Skeletal muscle satellite cell (primary cell): ENCODE measurements at regions not wholly inside any gene's neighbourhood (a gene's known extent, or its start where the extent isn't known, plus 50 kb on each side); places are given as distances from the start of the nearest gene placed in this dataset.

Experiments
- H3K27me3 ChIP-seq: 2 replicates; pipeline ENCODE4 v1.7.0; 2013; ENCODE audit warnings: low read length; ENCODE audit not compliant: control insufficient read depth, insufficient read depth
- H3K36me3 ChIP-seq: 2 replicates; pipeline ENCODE4 v1.7.0; 2013; ENCODE audit warnings: mild to moderate bottlenecking, control low read depth, low read length; ENCODE audit not compliant: insufficient read depth
- H3K4me1 ChIP-seq: 2 replicates; pipeline ENCODE4 v1.7.0; 2013; ENCODE audit warnings: low read length; ENCODE audit not compliant: control insufficient read depth, insufficient read depth
- H3K4me2 ChIP-seq: 2 replicates; pipeline ENCODE4 v1.7.0; 2013; ENCODE audit warnings: mild to moderate bottlenecking, low read length
- H3K4me3 ChIP-seq: 2 replicates; pipeline ENCODE4 v1.7.0; 2013; ENCODE audit warnings: low read length
- H3K9ac ChIP-seq: 2 replicates; pipeline ENCODE4 v1.7.0; 2013; ENCODE audit warnings: mild to moderate bottlenecking, low read depth, low read length, moderate library complexity
- H3K9me3 ChIP-seq: replicated peaks from 2 replicates; pipeline ENCODE4 v1.7.0; 2013; ENCODE audit warnings: mild to moderate bottlenecking, control low read depth, low read length

DNA sequence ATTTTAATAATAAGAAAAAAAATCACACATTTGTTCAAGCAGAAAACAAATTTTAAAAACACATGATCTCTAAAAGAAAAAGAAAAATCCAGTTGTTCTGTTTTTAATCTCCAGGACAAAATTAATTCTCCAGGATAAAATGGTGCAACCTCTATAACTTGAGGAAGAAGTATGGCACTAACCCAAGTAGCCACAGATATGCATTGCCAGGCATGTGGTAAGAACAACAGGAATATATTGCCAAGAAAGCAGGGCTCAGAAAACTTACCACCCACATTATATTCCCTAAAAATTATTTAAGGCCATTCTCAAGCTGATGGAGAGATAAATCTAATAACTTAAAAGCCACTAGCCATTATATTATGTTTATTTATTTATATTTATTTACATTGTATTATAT lies 295.7 kb upstream of the TMCO5A start:
- H3K9ac ChIP-seq = no peak overlapping the region
- no peaks in the 10 kb centered on the region for H3K9me3 ChIP-seq
- H3K4me3 ChIP-seq = no peak overlapping the region
- no peaks in the 10 kb centered on the region for H3K36me3 ChIP-seq
- H3K4me2 ChIP-seq = no peak overlapping the region
- H3K4me1 ChIP-seq = no peaks in the 10 kb centered on the region
- peaks cover 6% of the 10 kb centered on the region for H3K27me3 ChIP-seq

DNA sequence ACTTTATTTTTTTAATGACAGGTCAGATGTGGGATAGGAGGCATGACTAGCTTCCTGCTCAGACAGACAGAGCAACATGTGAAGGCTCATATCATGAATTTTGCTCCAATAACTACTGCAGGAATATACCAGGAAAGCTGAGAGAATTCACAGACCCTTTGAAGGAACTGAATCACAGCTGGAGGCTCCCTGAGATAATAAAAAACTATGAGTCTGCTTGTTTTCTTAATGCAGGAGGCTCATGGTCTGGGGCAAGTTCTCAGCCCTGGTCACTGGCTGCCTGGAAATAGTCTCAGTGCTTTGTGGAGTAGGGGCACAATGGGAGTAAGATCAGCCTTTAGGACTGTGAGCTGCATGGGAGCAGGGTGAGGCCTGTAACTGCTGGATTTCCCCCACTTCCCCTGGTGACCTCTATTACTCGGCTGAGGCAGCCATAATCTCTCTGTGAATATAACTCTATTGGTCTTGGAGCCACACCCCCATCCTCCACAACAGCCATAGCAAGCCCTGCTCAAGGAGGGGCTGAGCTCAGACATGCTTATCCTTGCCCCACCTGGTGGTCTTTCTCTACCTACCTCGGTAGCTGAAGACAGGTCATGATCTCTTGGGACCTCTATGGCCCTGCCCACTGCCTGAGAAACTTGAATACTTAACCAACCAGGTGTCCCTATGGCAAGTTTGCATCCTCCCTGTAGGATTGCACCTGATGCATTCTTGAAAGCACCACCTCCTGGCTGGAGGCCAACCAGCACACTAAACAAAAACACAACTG lies 281.6 kb upstream of the TMCO5A start:
- no peaks in the 10 kb centered on the region for H3K9me3 ChIP-seq
- no peaks in the 10 kb centered on the region for H3K4me1 ChIP-seq
- no peaks in the 10 kb centered on the region for H3K36me3 ChIP-seq
- H3K4me2 ChIP-seq = no peak overlapping the region
- H3K9ac ChIP-seq = no peak overlapping the region
- no peak overlapping the region for H3K4me3 ChIP-seq
- H3K27me3 ChIP-seq = no peaks in the 10 kb centered on the region

DNA sequence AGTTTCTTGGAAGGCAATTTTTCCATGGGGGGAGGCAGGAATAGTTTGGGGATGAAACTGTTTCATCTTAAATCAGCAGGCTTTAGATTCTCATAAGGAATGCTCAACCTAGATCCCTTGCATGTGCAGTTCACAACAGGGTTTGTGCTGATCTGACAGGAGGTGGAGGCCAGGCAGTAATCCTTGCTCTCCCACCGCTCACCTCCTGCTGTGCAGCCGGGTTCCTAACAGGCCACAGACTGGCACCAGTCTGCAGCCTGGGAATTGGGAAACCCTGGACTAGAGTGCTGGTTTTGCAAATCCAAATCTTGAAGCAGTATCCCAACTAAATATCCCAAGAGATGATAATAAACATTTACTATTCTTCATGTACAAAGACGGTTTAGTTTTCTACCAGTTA lies 256.3 kb upstream of the TMCO5A start:
- no peaks in the 10 kb centered on the region for H3K36me3 ChIP-seq
- H3K4me2 ChIP-seq = no peak overlapping the region
- no peak overlapping the region for H3K4me3 ChIP-seq
- H3K27me3 ChIP-seq = no peaks in the 10 kb centered on the region
- no peaks in the 10 kb centered on the region for H3K4me1 ChIP-seq
- no peaks in the 10 kb centered on the region for H3K9me3 ChIP-seq
- no peak overlapping the region for H3K9ac ChIP-seq

DNA sequence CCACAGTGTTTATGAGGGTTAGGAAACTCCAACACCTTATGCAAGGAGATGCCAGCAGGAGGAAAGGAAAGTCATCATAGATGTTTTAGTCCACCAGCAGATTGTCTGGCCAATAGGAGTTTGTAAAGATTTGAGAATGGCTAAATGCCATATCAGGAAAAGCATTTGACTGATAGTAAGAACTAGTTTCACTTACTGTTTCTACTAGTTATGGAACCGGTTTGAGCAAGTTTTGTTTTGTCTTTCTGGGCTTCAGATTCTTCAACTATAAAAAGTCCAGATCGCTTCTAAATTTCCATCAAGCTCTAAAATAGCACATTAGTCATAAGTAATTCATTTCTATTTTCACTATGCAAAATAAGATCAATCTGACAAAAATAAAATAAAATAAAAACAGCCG lies 254.8 kb upstream of the TMCO5A start:
- H3K4me3 ChIP-seq = no peak overlapping the region
- no peaks in the 10 kb centered on the region for H3K4me1 ChIP-seq
- H3K36me3 ChIP-seq = no peaks in the 10 kb centered on the region
- no peaks in the 10 kb centered on the region for H3K27me3 ChIP-seq
- H3K9ac ChIP-seq = no peak overlapping the region
- no peaks in the 10 kb centered on the region for H3K9me3 ChIP-seq
- no peak overlapping the region for H3K4me2 ChIP-seq

DNA sequence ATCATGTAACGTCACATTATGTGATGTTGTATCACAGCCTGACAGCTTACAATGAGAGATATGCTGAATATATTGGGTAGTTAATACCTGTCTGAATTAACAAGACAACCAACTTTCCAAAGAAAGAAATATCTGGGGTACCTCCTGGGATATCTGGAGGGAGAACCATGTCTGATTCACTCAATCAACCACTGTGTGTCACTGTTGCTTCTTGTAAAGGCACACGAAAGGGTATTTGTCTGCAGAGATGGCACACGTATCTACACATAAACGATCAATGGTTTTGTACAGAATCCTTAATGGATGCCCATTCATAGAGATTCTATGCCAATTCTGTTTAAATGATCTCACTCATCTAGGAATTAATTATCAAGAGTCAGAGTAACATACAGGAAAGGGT lies 252.1 kb upstream of the TMCO5A start:
- no peak overlapping the region for H3K4me2 ChIP-seq
- no peaks in the 10 kb centered on the region for H3K27me3 ChIP-seq
- no peaks in the 10 kb centered on the region for H3K9me3 ChIP-seq
- H3K9ac ChIP-seq = no peak overlapping the region
- no peaks in the 10 kb centered on the region for H3K4me1 ChIP-seq
- H3K36me3 ChIP-seq = no peaks in the 10 kb centered on the region
- no peak overlapping the region for H3K4me3 ChIP-seq

DNA sequence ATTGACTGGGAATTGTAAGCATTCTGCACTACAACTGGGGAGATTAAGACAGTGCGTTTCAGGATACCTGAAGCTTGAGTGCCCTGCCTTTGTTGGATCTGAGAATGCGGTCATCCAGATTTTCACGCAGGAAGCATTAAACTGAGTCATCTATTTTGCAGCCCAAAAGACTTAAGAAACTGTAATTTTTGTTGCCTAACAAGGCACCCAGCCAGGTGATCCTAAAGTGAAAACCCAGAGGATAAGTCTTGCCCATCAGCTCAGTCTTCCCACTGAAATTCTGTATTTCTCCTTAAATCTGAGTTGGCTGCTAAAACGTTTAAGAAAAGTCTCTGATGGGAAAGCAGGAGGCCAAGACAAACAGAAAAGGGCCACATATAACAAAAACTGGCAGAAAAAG lies 242.5 kb upstream of the TMCO5A start:
- Histone ChIP-seq H3K4me2 (no peak overlapping the region), H3K4me1 (peaks cover 6% of the 10 kb centered on the region), H3K4me3 (no peak overlapping the region), H3K27me3 (no peaks in the 10 kb centered on the region), H3K9ac (no peak overlapping the region), H3K36me3 (no peaks in the 10 kb centered on the region), H3K9me3 (no peaks in the 10 kb centered on the region)

DNA sequence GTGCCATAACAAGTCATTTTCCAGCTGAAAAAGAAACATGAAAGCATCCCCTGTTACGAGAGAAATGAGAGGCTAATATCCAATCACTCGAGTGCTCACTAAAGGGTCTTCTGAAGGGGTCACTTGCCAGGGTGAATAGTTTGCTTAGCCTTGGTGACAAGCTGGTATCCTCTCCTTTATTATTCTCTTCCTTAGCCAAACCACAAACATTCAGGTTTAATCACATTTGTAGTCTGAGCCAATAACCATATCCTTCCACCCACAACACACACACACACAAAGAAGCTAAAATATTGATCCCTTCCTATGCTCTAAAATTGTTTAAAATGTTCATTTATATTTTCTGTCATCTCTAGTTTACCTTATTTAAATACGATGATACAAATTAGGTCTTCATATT lies 240.5 kb upstream of the TMCO5A start:
- Histone ChIP-seq H3K4me2 (no peak overlapping the region), H3K4me1 (peaks cover 6% of the 10 kb centered on the region), H3K27me3 (no peaks in the 10 kb centered on the region), H3K9ac (no peak overlapping the region), H3K9me3 (no peaks in the 10 kb centered on the region), H3K4me3 (no peak overlapping the region), H3K36me3 (no peaks in the 10 kb centered on the region)

DNA sequence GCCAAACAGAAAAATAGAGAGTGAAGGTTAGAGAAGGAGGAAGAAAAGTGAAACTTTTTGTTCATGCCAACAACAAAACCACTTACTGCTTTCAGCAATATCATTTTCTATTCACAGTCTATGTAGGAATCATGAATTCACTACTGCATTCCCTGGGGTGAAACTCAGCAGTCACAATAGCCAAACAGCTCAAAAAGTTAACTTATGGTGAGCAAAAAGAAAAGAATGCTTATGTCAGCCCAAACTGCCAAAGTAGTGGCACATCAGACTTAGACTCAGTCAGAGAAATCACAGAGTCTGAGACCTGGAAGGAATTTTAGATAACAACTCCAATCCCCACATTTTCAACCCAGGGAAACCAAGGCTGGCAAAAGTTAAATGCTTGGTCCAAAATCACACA lies 238.7 kb upstream of the TMCO5A start:
- H3K9ac ChIP-seq = no peak overlapping the region
- no peak overlapping the region for H3K4me2 ChIP-seq
- no peak overlapping the region for H3K4me3 ChIP-seq
- H3K27me3 ChIP-seq = no peaks in the 10 kb centered on the region
- no peaks in the 10 kb centered on the region for H3K36me3 ChIP-seq
- peaks cover 6% of the 10 kb centered on the region for H3K4me1 ChIP-seq
- H3K9me3 ChIP-seq = no peaks in the 10 kb centered on the region

DNA sequence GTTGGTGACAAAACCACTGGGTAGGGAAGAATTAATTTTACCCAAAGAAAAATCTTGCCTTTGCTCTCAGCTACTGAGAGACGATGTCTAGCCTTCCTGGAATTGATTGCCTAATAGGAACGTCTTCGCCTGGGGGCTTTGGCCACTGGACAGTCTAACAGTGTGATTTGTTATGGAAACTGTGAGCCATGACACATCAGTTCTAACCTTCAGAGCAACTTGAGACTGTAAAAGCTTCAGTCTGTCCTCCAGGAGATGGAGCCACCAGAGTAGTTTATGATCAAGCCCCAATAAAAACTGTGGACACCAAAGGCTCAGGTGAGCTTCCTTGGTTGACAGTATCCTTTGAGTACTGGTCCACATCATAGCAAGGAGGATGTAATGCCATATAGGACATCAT lies 235.8 kb upstream of the TMCO5A start:
- no peak overlapping the region for H3K9ac ChIP-seq
- no peak overlapping the region for H3K4me2 ChIP-seq
- H3K9me3 ChIP-seq = no peaks in the 10 kb centered on the region
- no peaks in the 10 kb centered on the region for H3K36me3 ChIP-seq
- H3K27me3 ChIP-seq = peaks cover 4% of the 10 kb centered on the region
- peaks cover 6% of the 10 kb centered on the region for H3K4me1 ChIP-seq
- no peak overlapping the region for H3K4me3 ChIP-seq

DNA sequence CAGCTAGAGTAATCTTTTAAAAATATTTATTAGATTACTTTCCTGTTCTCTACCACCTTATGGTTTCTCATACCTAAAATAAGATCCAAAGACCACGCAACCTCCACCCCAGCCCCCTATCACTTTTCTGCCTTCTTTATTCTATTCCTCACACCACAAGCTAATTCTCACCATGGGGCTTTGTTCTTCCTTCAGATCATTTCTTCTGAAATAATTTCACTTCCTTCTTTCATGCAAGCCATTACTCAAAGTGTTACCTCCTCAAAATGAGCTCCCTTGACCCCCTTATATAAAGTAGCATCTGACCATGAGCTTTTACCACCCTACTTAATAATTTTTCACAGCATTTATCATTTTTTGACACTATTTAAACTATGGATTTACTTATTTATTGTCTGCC lies 233.2 kb upstream of the TMCO5A start:
- no peaks in the 10 kb centered on the region for H3K36me3 ChIP-seq
- no peak overlapping the region for H3K9ac ChIP-seq
- no peak overlapping the region for H3K4me3 ChIP-seq
- H3K9me3 ChIP-seq = no peaks in the 10 kb centered on the region
- H3K4me2 ChIP-seq = no peak overlapping the region
- H3K4me1 ChIP-seq = no peaks in the 10 kb centered on the region
- peaks cover 7% of the 10 kb centered on the region for H3K27me3 ChIP-seq

DNA sequence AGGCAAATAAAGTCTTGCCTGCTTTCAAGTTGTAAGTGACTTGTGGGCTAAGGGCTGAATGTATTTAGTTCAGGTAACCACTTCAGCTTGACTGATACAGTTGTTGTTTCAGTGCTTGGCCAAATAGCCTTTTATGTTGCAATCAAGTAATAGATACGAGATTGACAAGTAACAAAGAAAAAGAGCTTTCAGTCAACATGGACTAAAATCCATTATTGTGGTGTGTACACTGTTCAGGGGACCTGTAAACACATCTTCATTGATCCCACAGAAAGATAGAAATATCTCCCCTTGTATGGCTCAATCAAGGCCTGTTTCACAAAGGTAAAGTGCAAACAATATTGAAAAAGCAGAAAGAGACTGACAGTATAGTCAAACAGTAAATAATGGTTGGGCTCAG lies 224.8 kb upstream of the TMCO5A start:
- H3K27me3 ChIP-seq = peaks cover 4% of the 10 kb centered on the region
- no peaks in the 10 kb centered on the region for H3K4me1 ChIP-seq
- H3K9me3 ChIP-seq = no peaks in the 10 kb centered on the region
- H3K9ac ChIP-seq = no peak overlapping the region
- no peak overlapping the region for H3K4me3 ChIP-seq
- H3K36me3 ChIP-seq = no peaks in the 10 kb centered on the region
- no peak overlapping the region for H3K4me2 ChIP-seq

DNA sequence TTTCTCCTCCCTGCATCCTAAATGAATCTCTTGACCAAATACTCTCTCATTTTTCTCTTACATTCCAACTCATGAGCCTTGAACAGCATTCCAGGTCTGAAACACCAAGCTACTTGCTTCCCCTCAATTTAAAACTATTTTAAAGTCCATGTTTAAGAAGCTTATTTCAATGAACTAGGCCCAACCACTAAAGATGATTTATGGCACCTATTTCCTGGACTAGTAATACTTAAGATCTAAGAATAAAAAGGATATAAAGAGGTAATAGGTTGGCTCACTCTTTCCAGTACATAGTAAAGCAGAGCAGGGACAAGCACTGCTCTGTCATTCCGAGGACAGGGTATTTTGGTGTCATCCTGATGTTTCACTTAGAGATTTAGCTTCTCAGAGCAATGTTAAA lies 219.3 kb upstream of the TMCO5A start:
- no peak overlapping the region for H3K4me3 ChIP-seq
- H3K27me3 ChIP-seq = no peaks in the 10 kb centered on the region
- no peak overlapping the region for H3K4me2 ChIP-seq
- H3K9ac ChIP-seq = no peak overlapping the region
- H3K9me3 ChIP-seq = no peaks in the 10 kb centered on the region
- no peaks in the 10 kb centered on the region for H3K4me1 ChIP-seq
- H3K36me3 ChIP-seq = no peaks in the 10 kb centered on the region
